GM19452 (cell line): ENCODE measurements at regions not wholly inside any gene's neighbourhood (a gene's known extent, or its start where the extent isn't known, plus 50 kb on each side); places are given as distances from the start of the nearest gene placed in this dataset.

Source experiments
- ATAC-seq: cut with Tn5 transposase; IDR thresholded peaks from one replicate; pipeline ENCODE4 v1.9.1; 2021; ENCODE audit not compliant: unreplicated experiment

DNA sequence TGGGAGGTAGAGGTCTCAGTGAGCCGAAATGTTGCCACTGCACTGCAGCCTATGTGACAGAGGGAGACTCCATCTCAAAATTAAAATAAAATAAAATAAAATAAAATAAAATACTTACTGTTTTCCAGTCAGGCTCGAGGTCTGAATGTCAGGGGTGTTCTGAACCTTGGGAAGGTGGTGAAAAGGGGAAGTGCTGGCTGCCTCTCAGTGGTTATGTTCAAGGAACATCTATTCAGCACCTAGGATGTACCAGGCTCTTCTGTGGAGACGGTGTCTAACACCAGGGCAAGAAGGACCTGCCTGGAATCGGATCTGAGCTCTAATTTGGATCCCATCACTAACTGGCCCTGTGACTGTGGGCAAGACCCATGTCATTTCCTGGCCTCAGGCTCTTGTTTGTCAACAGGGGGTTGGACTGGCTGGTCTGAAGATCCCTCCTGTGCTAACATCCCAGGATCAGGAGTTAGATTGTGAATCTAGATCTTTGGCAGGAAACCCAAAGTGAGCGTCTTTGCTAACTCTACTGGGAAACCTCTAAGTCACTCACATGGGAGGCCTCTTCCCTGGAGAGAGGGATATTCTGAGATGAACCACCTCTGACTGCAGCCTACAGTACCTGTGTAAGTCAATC, 63.4 kb upstream of the SIRPG start:
- no peak for ATAC-seq

DNA sequence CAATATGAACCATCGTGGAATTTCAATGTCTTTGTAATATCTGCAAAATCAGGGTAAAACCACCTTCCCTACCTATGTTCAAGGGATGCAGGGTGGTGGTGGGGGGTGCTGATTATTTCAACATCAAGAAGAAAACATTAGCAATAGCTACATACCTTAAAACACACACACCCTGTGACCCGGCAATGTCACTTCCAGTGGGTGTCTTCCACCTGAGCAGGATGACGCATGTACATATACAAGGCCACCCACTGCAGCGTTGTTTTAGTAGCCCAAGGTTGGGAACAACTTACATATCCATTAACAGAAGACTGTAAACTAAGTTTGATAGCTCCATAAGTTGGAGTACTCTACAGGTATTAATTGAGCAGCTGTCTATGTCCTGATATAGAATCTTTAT, 62.6 kb upstream of the SIRPG start:
- ATAC-seq, result no peak

DNA sequence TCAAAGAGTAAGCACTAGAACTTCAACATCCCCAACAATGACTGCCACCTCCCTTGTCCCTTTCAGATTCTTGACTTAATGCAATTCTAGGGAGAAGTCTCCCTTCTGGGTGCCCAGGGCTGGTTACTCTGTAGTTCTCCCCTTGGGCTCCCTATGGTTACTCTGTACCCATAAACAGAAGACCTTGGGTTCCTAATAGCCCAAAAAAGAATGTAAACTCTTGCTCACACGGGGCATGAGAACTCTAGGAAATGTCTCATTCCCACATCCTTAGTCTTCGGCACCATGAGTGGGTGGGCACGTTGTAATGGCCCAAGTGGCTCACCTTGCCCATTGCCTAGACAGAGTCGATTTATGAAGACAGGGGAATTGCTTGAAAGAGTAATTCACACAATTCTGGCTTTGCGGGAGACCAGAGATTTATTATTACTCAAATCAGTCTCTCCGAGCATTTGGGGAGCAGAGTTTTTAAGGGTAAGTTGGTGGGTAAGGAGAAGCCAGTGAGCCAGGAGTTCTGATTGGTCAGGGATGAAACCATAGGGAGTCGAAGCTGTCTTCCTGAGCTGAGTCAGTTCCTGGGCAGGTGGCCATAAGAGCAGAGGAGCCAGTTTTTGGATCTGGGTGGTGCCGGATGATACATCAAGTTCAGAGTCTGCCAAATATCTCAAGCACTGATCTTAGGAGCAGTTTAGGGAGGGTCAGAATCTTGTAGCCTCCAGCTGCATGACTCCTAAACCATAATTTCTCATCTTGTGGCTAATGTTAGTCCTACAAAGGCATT, 61.2 kb upstream of the SIRPG start:
- no peak for ATAC-seq

DNA sequence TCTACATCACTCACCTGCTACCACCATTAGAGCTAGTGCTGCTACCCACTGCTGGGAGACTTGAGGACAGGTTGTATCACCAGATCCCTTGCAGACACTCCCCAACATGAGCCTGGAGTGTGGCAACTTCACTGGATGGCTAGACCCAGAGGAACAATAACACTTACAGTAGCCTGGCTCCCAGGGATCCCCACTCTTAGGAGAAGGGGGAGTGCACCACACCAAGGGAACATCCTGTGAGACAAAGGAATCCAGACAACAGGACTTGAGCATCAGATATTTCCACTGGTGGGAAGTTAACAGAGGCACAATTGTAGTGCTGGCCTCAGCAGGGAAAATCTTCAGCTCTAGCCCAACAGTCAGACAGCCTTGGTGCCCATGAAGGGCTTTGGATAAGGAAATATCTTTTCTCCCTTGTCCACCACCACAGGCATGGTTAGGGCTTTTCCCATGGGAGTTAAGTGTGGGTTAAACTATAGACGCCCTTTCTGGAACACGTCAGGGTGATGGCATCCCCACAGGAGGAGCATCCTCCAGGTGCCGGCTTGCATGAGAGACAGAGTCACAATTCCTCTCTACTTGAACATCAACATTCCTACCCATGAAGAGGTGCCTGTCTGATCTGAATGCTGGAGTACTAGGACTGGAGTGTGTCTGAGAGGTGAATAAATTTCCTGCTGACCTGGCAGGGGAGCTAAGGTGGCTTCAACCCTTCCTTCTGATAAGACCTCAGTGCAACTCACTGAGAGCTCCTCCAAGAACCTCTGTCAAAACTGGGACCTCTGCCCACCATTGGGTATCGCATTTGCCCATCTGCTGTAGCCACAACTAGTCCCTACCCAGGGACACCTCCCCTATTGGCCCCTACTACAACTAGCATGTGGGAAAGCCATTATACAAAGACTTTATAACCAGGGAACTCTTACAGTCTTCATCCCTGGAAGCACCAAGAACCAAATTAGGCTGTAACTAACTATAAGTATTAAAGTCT, 55.4 kb upstream of the SIRPG start:
- ATAC-seq, result no peak

DNA sequence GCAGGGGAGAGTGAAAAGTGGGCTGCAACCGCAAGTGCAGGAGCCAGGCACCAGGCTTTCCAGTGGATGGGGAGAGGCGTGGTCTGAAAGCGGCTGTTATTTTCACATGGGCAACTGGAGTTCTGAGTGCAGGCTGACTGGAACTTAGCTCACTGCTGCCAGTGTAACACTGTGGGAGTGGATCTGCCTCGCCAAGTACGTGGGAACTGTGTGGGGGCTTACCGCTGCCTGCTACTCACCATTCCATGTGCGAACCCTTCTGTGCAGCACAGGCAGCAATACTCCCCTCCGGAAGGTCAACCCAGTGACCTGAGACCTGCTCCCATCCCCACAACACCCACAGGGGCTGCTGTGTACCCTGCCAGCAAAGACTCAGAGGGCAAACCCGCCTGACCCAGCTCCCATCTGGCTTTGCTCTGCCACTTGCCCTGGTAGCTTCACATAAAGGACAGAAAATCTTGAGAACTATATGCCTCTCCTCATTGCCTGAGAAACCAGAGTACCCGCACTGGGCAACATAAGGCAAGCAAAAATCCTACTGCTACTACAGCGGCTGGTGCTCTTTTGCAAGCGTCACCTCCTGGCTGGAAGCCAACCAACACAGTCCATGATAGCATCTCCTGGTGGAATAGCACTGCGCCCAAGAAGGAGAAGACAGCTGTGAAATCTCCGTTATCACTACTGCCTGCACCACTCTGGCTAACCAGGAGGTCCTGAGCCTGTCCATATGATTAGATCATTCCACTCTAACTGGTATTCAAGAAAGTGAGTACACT, 54.4 kb upstream of the SIRPG start:
- no peak for ATAC-seq

DNA sequence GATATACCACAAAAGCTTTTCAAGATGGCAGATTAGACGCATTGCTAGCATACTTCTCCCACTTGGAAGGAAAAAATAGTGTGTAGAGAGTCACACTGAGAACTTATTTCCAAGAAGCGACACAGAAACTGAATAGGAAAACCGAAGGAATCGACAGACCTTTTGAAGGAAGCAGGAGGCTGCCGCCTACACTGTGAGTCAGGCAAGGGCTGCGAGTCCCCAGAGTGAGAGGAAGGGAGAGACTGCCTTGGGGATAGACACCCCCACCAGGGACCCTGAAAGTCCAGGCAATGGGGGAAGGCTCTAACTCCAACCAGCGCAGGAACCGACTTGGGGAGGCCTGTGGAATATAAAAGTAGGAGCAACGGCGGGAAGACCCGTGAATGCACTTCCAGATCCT, 53.7 kb upstream of the SIRPG start:
- no peak for ATAC-seq

DNA sequence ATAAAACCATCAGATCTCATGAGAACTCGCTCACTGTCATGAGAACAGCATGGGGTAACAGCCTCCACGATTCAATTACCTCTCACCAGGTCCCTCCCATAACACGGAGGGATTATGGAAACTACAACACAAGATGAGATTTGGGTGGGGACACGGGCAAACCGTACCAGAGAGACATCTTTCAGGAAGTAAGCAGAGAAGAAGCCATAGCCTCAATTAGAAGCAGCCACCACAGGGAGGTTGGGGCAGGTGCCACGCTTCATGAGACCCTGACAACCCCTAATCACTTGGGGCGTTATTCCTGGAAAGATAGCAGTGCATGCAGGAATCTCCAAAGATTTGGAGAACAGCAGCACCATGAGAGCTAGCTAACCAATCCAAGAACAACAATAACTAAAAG, 52.9 kb upstream of the SIRPG start:
- ATAC-seq, result no peak

DNA sequence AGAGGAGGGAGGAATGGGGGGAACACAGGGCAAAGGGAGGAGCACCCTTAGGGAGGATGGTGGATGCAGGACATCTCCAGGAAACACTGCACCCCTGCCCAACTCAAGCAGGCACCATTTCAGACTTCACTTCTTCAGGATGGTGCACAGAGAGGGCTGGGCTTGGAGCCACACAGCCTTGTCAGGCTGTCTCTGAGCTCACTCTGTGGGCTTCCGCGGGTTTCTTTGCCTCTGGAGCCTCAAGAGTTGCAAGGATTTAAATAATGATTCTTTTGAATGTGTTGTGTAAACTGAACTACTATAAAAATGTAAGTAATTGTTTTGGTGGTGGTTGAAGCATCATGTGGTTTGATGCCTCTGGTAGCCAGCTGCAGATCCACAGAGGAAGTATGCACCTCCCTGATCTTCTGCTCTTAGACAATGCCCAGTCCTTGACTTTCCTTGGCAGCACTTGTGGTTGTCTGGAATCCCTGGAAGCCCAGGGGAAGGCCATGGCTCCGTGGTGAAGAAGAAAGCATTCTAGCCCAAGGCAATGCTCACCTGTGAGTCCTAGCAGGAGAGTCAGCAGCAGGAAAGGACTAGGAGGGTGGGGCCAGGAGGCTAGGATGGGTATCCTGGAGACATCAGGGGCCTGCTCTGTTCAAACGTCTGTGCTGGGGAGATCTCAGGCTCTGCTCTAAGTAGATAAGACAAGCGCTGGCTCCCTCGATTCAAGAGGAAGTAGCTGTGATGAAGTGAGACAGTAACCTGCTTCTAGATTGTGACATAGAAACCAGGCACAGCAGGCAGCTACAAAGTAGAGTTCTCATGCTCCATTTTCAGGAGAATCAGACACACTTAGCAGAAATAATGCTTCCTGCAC, 50.2 kb upstream of the SIRPG start:
- ATAC-seq, result no peak
